BLaER1 treated with 17β-estradiol and CSF1 and Interleukin-3, amounts not matched to agents 10 nM and 100 nM (cell line): ENCODE measurements at regions not wholly inside any gene's neighbourhood (a gene's known extent, or its start where the extent isn't known, plus 50 kb on each side); places are given as distances from the start of the nearest gene placed in this dataset.

Experiments used
- H3K27ac ChIP-seq, 11 experiments: shearing (Covaris generic); formaldehyde crosslinking; 2 replicates each; pipeline ENCODE4 v1.8.1; 2022
- H3K27me3 ChIP-seq, 11 experiments: shearing (Covaris generic); formaldehyde crosslinking; 2 replicates each; pipeline ENCODE4 v1.8.1; 2022
- H3K36me3 ChIP-seq, 11 experiments: shearing (Covaris generic); formaldehyde crosslinking; 2 replicates each; pipeline ENCODE4 v1.8.1; 2022
- H3K4me1 ChIP-seq, 10 experiments: shearing (Covaris generic); formaldehyde crosslinking; 2 replicates each; pipeline ENCODE4 v1.8.1; 2022
- H3K4me2 ChIP-seq, 11 experiments: shearing (Covaris generic); formaldehyde crosslinking; 2 replicates each; pipeline ENCODE4 v1.8.1; 2022
- H3K4me3 ChIP-seq, 10 experiments: shearing (Covaris generic); formaldehyde crosslinking; 2 replicates each; pipeline ENCODE4 v1.8.1; 2022
- H3K9ac ChIP-seq, 11 experiments: shearing (Covaris generic); formaldehyde crosslinking; 2 replicates each; pipeline ENCODE4 v1.8.1; 2022
- H3K9me3 ChIP-seq, 11 experiments: shearing (Covaris generic); formaldehyde crosslinking; replicated peaks in 1 of 11; 2 replicates each; pipeline ENCODE4 v1.8.1; 2022
- H4K20me1 ChIP-seq, 11 experiments: shearing (Covaris generic); formaldehyde crosslinking; 2 replicates each; pipeline ENCODE4 v1.8.1; 2022
- Cebpa-rat ChIP-seq, 11 experiments: shearing (Covaris generic); IDR thresholded peaks; 2 replicates each; pipeline ENCODE4 v1.8.1; 2022

GRCh38 chr12:111099186-111099585 is 178.8 kb upstream of the MYL2 start:
- Histone ChIP-seq H3K9me3 (no peaks in the 10 kb centered on the region), H3K4me2 (peak overlapping the region; percentile 53 to 92 (median 79)), H4K20me1 (no peaks in the 10 kb centered on the region), H3K27me3 (no peaks in the 10 kb centered on the region), H3K9ac (peak overlapping the region in 5 of 11 experiments; percentile 7 to 60 (median 21); a peak in 4 of 22 replicates), H3K4me3 (peak overlapping the region in 1 of 10 experiments; percentile 19; a peak in 1 of 20 replicates), H3K36me3 (no peaks in the 10 kb centered on the region), H3K4me1 (peaks cover 13 to 60% (median 49%) of the 10 kb centered on the region in 10 experiments), H3K27ac (peak overlapping the region in 6 of 11 experiments; percentile 16 to 49 (median 34); a peak in 5 of 22 replicates)
- no peak for TF ChIP-seq Cebpa-rat (IDR thresholded peaks at IDR 0.05)

GRCh38 chr12:111094157-111095010 is 174.0 kb upstream of the MYL2 start:
- Histone ChIP-seq H3K4me3 (no peak overlapping the region), H3K4me1 (peaks cover 22 to 51% (median 36%) of the 10 kb centered on the region in 10 experiments), H3K27ac (no peak overlapping the region), H3K4me2 (peak overlapping the region; percentile 49 to 83 (median 64); a peak in 18 of 22 replicates), H3K27me3 (no peaks in the 10 kb centered on the region), H3K36me3 (no peaks in the 10 kb centered on the region), H4K20me1 (no peaks in the 10 kb centered on the region), H3K9ac (0 out of 22 replicates have a peak overlapping the region, but pooled peaks of 1 of the 11 experiments have one; percentile 8), H3K9me3 (no peaks in the 10 kb centered on the region)
- no peak for TF ChIP-seq Cebpa-rat (IDR thresholded peaks at IDR 0.05)

GRCh38 chr12:111093428-111094142 is 173.2 kb upstream of the MYL2 start:
- TF ChIP-seq Cebpa-rat (IDR thresholded peaks at IDR 0.05), result no peak
- H3K9ac ChIP-seq, result peak overlapping the region in 3 of 11 experiments; percentile 8 to 47 (median 33); a peak in 3 of 22 replicates
- H3K36me3 ChIP-seq, result no peaks in the 10 kb centered on the region
- H3K4me2 ChIP-seq, result peak overlapping the region; percentile 49 to 83 (median 64); a peak in 21 of 22 replicates
- no peaks in the 10 kb centered on the region for H3K9me3 ChIP-seq
- H3K4me3 ChIP-seq, result no peak overlapping the region
- peak overlapping the region in 1 of 11 experiments; percentile 13; a peak in 1 of 22 replicates for H3K27ac ChIP-seq
- H3K27me3 ChIP-seq, result no peaks in the 10 kb centered on the region
- H3K4me1 ChIP-seq, result peaks cover 14 to 43% (median 28%) of the 10 kb centered on the region in 10 experiments
- H4K20me1 ChIP-seq, result no peaks in the 10 kb centered on the region

- no peak overlapping the region for H3K9ac ChIP-seq
- H3K4me1 ChIP-seq, result peaks cover 12 to 32% (median 19%) of the 10 kb centered on the region in 10 experiments
- H3K9me3 ChIP-seq, result no peaks in the 10 kb centered on the region
Measured at GRCh38 chr12:111091051-111091450, 170.7 kb upstream of the MYL2 start.

GRCh38 chr12:111089616-111090015 is 169.2 kb upstream of the MYL2 start:
- H3K4me3 ChIP-seq, result no peak overlapping the region
- H3K9ac ChIP-seq, result no peak overlapping the region
- H4K20me1 ChIP-seq, result no peaks in the 10 kb centered on the region
- no peaks in the 10 kb centered on the region for H3K27me3 ChIP-seq
- TF ChIP-seq Cebpa-rat (IDR thresholded peaks at IDR 0.05), result no peak
- H3K4me1 ChIP-seq, result peaks cover 12 to 32% (median 19%) of the 10 kb centered on the region in 10 experiments
- H3K36me3 ChIP-seq, result no peaks in the 10 kb centered on the region
- H3K4me2 ChIP-seq, result no peak overlapping the region
- no peak overlapping the region for H3K27ac ChIP-seq
- 0 out of 22 replicates have a peak, but pooled peaks cover 0 to 4% (median 0%) of the 10 kb centered on the region in 11 experiments for H3K9me3 ChIP-seq

More at GRCh38 chr12:111091051-111091450, 170.7 kb upstream of the MYL2 start:
- Histone ChIP-seq H4K20me1 (no peaks in the 10 kb centered on the region), H3K27me3 (no peaks in the 10 kb centered on the region), H3K36me3 (no peaks in the 10 kb centered on the region), H3K4me3 (no peak overlapping the region), H3K27ac (no peak overlapping the region), H3K4me2 (no peak overlapping the region)
- no peak for TF ChIP-seq Cebpa-rat (IDR thresholded peaks at IDR 0.05)

- H3K4me3 ChIP-seq, result no peak overlapping the region
- H4K20me1 ChIP-seq, result no peaks in the 10 kb centered on the region
- H3K27ac ChIP-seq, result no peak overlapping the region
- peaks cover 4 to 21% (median 8%) of the 10 kb centered on the region in 10 experiments for H3K4me1 ChIP-seq
- H3K27me3 ChIP-seq, result no peaks in the 10 kb centered on the region
- no peak overlapping the region for H3K9ac ChIP-seq
- no peak for TF ChIP-seq Cebpa-rat (IDR thresholded peaks at IDR 0.05)
- no peak overlapping the region for H3K4me2 ChIP-seq
- H3K36me3 ChIP-seq, result no peaks in the 10 kb centered on the region
- 0 out of 22 replicates have a peak, but pooled peaks cover 0 to 4% (median 0%) of the 10 kb centered on the region in 11 experiments for H3K9me3 ChIP-seq
Measured at GRCh38 chr12:111088409-111088808, 168.0 kb upstream of the MYL2 start.

- 0 out of 22 replicates have a peak, but pooled peaks cover 0 to 4% (median 0%) of the 10 kb centered on the region in 11 experiments for H3K9me3 ChIP-seq
- H3K4me2 ChIP-seq, result no peak overlapping the region
- peaks cover 0 to 8% (median 0%) of the 10 kb centered on the region in 10 experiments; a peak in 5 of 20 replicates for H3K4me1 ChIP-seq
- H3K27me3 ChIP-seq, result no peaks in the 10 kb centered on the region
- no peaks in the 10 kb centered on the region for H3K36me3 ChIP-seq
- H3K9ac ChIP-seq, result no peak overlapping the region
- no peak for TF ChIP-seq Cebpa-rat (IDR thresholded peaks at IDR 0.05)
- no peaks in the 10 kb centered on the region for H4K20me1 ChIP-seq
- no peak overlapping the region for H3K27ac ChIP-seq
- H3K4me3 ChIP-seq, result no peak overlapping the region
Measured at GRCh38 chr12:111086947-111087700, 166.7 kb upstream of the MYL2 start.

GRCh38 chr12:111085096-111085495 is 164.7 kb upstream of the MYL2 start:
- 0 out of 22 replicates have a peak, but pooled peaks cover 0 to 4% (median 0%) of the 10 kb centered on the region in 11 experiments for H3K9me3 ChIP-seq
- no peak overlapping the region for H3K4me2 ChIP-seq
- no peaks in the 10 kb centered on the region for H4K20me1 ChIP-seq
- H3K4me3 ChIP-seq, result no peak overlapping the region
- no peak for TF ChIP-seq Cebpa-rat (IDR thresholded peaks at IDR 0.05)
- peaks cover 0 to 6% (median 0%) of the 10 kb centered on the region in 10 experiments; a peak in 1 of 20 replicates for H3K4me1 ChIP-seq
- H3K27me3 ChIP-seq, result no peaks in the 10 kb centered on the region
- H3K9ac ChIP-seq, result no peak overlapping the region
- no peak overlapping the region for H3K27ac ChIP-seq
- no peaks in the 10 kb centered on the region for H3K36me3 ChIP-seq
